Kidney epithelial cell (primary cell): ENCODE measurements at regions not wholly inside any gene's neighbourhood (a gene's known extent, or its start where the extent isn't known, plus 50 kb on each side); places are given as distances from the start of the nearest gene placed in this dataset.
"Not testable (repeated sequence)": the region's sequence is repeated elsewhere in the genome, so short reads cannot be mapped to it uniquely, and the experiment has no call there.

Experiments
- DNase-seq: peaks from one replicate; pipeline ENCODE4 v3.0.0-alpha.2; 2010; ENCODE audit warnings: low read depth
- H3K27me3 ChIP-seq: 2 replicates; pipeline ENCODE4 v1.6.0; 2011; ENCODE audit warnings: low read length; ENCODE audit not compliant: control insufficient read depth, insufficient read depth
- H3K36me3 ChIP-seq: 2 replicates; pipeline ENCODE4 v1.5.1; 2011; ENCODE audit warnings: low read length; ENCODE audit not compliant: control insufficient read depth, insufficient read depth
- H3K4me3 ChIP-seq: 2 replicates; pipeline ENCODE4 v1.5.1; 2011; ENCODE audit warnings: low read depth, mild to moderate bottlenecking, control low read depth, low read length
- CTCF ChIP-seq: IDR thresholded peaks from 2 replicates; pipeline ENCODE4 v1.5.1; 2011; ENCODE audit warnings: mild to moderate bottlenecking, moderate library complexity, low read length, control low read depth, inconsistent platforms; ENCODE audit not compliant: insufficient read depth, poor library complexity, severe bottlenecking

- no peak for DNase-seq
- peaks cover 5% of the 10 kb centered on the region for H3K27me3 ChIP-seq
- no peak overlapping the region for H3K4me3 ChIP-seq
- no peak for TF ChIP-seq CTCF
- H3K36me3 ChIP-seq = no peaks in the 10 kb centered on the region
These were observed 299.9 kb downstream of the CCDC74A start for GRCh38 chr2:131827481-131828163.

- Histone ChIP-seq H3K36me3 (no peaks in the 10 kb centered on the region), H3K27me3 (peaks cover 5% of the 10 kb centered on the region), H3K4me3 (no peak overlapping the region)
- TF ChIP-seq CTCF = no peak
- DNase-seq = no peak
These were observed 300.5 kb downstream of the CCDC74A start for GRCh38 chr2:131828164-131828561.

- not testable (repeated sequence) for H3K4me3 ChIP-seq, H3K27me3 ChIP-seq, DNase-seq, H3K36me3 ChIP-seq
These were observed 301.2 kb downstream of the CCDC74A start for GRCh38 chr2:131828633-131829455.

GRCh38 chr2:131829456-131830241 is 302.0 kb downstream of the CCDC74A start:
- not testable (repeated sequence) for DNase-seq, H3K36me3 ChIP-seq, H3K4me3 ChIP-seq, H3K27me3 ChIP-seq

- not testable (repeated sequence) for H3K27me3 ChIP-seq, H3K36me3 ChIP-seq, DNase-seq, H3K4me3 ChIP-seq
These were observed 302.7 kb downstream of the CCDC74A start for GRCh38 chr2:131830242-131830945.

GRCh38 chr2:131830946-131831310 is 303.2 kb downstream of the CCDC74A start:
- not testable (repeated sequence) for H3K36me3 ChIP-seq, H3K4me3 ChIP-seq, DNase-seq, H3K27me3 ChIP-seq

- not testable (repeated sequence) for DNase-seq, H3K27me3 ChIP-seq, H3K36me3 ChIP-seq, H3K4me3 ChIP-seq
These were observed 303.9 kb downstream of the CCDC74A start for GRCh38 chr2:131831450-131832208.

- H3K27me3 ChIP-seq, DNase-seq, H3K36me3 ChIP-seq: not testable (repeated sequence)
These were observed 304.6 kb downstream of the CCDC74A start for GRCh38 chr2:131832209-131832780.

GRCh38 chr2:131832917-131833316 is 305.2 kb downstream of the CCDC74A start:
- not testable (repeated sequence) for H3K36me3 ChIP-seq, DNase-seq, H3K4me3 ChIP-seq, H3K27me3 ChIP-seq

More at GRCh38 chr2:131832209-131832780, 304.6 kb downstream of the CCDC74A start:
- H3K4me3 ChIP-seq = not testable (repeated sequence)

GRCh38 chr2:131833367-131834202 is 305.9 kb downstream of the CCDC74A start:
- H3K27me3 ChIP-seq, H3K4me3 ChIP-seq, H3K36me3 ChIP-seq, DNase-seq: not testable (repeated sequence)
